Endothelial cell (in vitro differentiated cells): ENCODE measurements at regions not wholly inside any gene's neighbourhood (a gene's known extent, or its start where the extent isn't known, plus 50 kb on each side); places are given as distances from the start of the nearest gene placed in this dataset.

Experiments used
- DNase-seq: peaks from one replicate; pipeline ENCODE4 v3.0.0; 2021; ENCODE audit warnings: low spot score
- H3K27ac Mint-ChIP-seq: one replicate; pipeline ENCODE4 v1.8.0; 2021; ENCODE audit warnings: mixed read lengths, inconsistent platforms; ENCODE audit not compliant: unreplicated experiment
- H3K27me3 Mint-ChIP-seq: one replicate; pipeline ENCODE4 v1.8.0; 2021; ENCODE audit warnings: mild to moderate bottlenecking, moderate library complexity, mixed read lengths, inconsistent platforms; ENCODE audit not compliant: unreplicated experiment
- H3K36me3 Mint-ChIP-seq: one replicate; pipeline ENCODE4 v1.8.0; 2021; ENCODE audit warnings: mild to moderate bottlenecking, low read depth, mixed read lengths, inconsistent platforms; ENCODE audit not compliant: unreplicated experiment
- H3K4me1 Mint-ChIP-seq: one replicate; pipeline ENCODE4 v1.8.0; 2021; ENCODE audit warnings: mild to moderate bottlenecking, mixed read lengths, inconsistent platforms; ENCODE audit not compliant: unreplicated experiment
- H3K4me3 Mint-ChIP-seq: one replicate; pipeline ENCODE4 v1.8.0; 2021; ENCODE audit warnings: mild to moderate bottlenecking, mixed read lengths, inconsistent platforms; ENCODE audit not compliant: unreplicated experiment
- H3K9me3 Mint-ChIP-seq: one replicate; pipeline ENCODE4 v1.8.0; 2021; ENCODE audit warnings: mixed read lengths, inconsistent platforms; ENCODE audit not compliant: unreplicated experiment
- TF ChIP-seq, protein P1 (sequence below): fragments of 200-600 bp; sonication (generic); IDR thresholded peaks from one replicate; pipeline ENCODE4 v1.5.0; 2021; ENCODE audit warnings: antibody characterized with exemption; ENCODE audit not compliant: unreplicated experiment

DNA sequence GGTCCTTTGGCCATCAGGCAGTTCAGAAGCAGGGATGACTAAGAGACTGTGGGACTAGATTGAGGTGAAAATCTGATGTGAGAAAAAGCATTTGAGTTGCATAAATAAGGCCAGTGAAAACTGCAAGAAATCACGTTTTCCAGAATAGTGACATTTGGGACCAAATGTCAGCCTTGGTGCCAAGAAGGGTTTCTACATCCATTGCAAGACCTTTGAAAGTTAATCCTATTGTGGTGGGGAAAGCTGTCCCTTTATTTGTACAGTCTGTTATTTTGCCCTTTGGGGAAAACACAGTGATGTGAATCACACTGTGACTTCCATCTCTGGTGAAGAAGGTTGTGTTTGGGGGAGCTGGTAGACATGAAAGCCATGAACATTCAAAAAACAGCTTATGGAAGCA lies 153.5 kb upstream of the SIX2 start:
- DNase-seq = no peak
- Mint-ChIP-seq H3K4me1 (no peaks in the 10 kb centered on the region), H3K27ac (no peak overlapping the region), H3K27me3 (peaks cover 2% of the 10 kb centered on the region), H3K4me3 (no peak overlapping the region), H3K9me3 (no peaks in the 10 kb centered on the region), H3K36me3 (no peaks in the 10 kb centered on the region)
- TF ChIP-seq, protein P1, sequence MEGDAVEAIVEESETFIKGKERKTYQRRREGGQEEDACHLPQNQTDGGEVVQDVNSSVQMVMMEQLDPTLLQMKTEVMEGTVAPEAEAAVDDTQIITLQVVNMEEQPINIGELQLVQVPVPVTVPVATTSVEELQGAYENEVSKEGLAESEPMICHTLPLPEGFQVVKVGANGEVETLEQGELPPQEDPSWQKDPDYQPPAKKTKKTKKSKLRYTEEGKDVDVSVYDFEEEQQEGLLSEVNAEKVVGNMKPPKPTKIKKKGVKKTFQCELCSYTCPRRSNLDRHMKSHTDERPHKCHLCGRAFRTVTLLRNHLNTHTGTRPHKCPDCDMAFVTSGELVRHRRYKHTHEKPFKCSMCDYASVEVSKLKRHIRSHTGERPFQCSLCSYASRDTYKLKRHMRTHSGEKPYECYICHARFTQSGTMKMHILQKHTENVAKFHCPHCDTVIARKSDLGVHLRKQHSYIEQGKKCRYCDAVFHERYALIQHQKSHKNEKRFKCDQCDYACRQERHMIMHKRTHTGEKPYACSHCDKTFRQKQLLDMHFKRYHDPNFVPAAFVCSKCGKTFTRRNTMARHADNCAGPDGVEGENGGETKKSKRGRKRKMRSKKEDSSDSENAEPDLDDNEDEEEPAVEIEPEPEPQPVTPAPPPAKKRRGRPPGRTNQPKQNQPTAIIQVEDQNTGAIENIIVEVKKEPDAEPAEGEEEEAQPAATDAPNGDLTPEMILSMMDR = no peak

DNA sequence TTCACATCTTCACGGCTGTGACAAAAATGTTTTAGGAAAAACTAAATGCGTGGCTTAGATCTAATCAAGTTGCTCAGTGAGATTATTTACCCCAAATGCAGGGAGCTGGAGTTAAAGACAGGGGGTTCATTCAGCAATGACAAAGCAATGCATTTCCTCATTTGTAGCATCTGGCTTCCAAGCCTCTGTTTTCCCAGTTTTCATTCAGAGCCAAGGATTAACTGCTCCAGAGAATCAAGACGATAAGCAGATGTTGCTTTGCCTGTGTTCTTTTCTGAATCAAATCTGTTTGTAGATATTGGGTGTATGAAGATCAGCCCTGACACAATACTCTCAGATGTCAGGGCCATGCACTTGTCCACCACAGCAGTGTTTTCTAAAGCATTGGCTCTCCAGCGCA lies 147.4 kb upstream of the SIX2 start:
- Mint-ChIP-seq H3K27ac (no peak overlapping the region), H3K4me3 (no peak overlapping the region), H3K4me1 (no peaks in the 10 kb centered on the region), H3K9me3 (no peaks in the 10 kb centered on the region), H3K36me3 (no peaks in the 10 kb centered on the region), H3K27me3 (peaks cover 2% of the 10 kb centered on the region)
- DNase-seq = no peak
- TF ChIP-seq, protein P1 = no peak

DNA sequence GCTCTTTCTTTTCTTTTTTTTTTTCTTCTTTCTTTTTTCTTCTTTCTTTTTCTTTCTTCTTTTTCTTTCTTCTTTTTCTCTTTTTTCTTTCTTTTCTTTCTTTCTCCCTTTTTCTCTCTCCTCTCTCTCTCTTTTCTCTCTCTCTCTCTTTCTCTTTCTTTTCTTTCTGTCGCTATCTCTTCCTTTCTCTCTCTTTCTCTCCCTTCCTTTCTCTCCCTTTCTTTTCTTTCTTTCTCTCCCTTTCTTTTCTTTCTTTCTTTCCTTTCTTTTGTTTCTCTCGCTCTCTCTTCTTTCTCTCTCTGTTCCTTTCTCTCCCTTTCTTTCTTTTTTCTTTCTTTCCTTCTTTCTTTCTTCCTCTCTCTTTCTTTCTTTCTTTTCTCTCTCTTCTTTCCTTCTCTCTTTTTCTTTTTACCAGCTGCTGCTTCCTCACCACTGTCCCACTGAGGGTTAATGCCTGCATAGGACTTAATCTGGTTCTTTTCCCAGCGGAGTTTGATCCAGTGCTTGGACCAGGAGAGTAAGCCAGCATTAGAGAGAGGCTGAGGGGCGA lies 145.4 kb upstream of the SIX2 start:
- Mint-ChIP-seq H3K27ac (no peak overlapping the region), H3K4me3 (no peak overlapping the region), H3K9me3 (no peaks in the 10 kb centered on the region), H3K27me3 (peaks cover 2% of the 10 kb centered on the region), H3K36me3 (no peaks in the 10 kb centered on the region), H3K4me1 (no peaks in the 10 kb centered on the region)
- TF ChIP-seq, protein P1 = no peak
- no peak for DNase-seq

DNA sequence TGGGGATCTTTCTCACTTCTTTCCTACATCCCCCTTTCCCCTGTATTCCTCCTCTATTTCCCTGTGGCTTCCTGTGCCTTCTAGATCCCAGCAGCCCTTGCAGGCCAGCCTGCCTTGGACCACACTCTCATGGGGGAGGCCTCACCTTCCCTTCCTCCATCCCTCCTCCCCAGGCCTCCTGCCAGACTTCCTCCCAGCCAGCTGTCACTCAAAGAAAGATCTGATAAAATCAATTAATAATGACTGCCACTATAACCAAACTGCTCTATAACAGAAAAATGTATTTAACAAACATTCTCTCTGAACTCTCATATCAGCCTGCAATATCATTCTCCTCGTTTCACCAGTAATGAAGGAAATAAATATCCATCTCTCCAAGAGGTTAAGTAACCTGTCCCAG lies 144.9 kb upstream of the SIX2 start:
- Mint-ChIP-seq H3K27ac (no peak overlapping the region), H3K9me3 (no peaks in the 10 kb centered on the region), H3K4me1 (no peaks in the 10 kb centered on the region), H3K4me3 (no peak overlapping the region), H3K36me3 (no peaks in the 10 kb centered on the region), H3K27me3 (peaks cover 2% of the 10 kb centered on the region)
- DNase-seq = no peak
- TF ChIP-seq, protein P1 = no peak

DNA sequence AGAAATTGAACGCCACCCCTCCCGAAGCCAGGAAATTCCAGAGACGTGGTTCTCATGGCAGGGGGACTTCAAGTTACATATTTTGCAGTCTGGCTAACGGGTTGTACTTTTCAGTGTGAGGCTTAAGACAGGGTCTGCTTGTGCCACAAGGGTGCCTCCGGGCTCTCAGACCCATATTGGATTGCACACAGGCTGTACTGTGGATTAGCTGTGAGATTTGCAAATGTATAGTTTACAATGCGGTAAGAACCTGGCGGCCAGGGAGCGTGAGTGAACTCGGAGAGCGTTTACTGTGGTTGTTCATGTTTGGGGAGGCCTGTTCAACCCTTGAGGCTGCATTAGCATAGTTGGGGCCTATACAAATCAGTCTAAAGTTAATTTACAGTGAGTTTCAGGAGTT lies 143.9 kb upstream of the SIX2 start:
- H3K9me3 Mint-ChIP-seq = no peaks in the 10 kb centered on the region
- no peak overlapping the region for H3K4me3 Mint-ChIP-seq
- TF ChIP-seq, protein P1 = no peak

More for the DNA sequence above, 143.9 kb upstream of the SIX2 start:
- Mint-ChIP-seq H3K36me3 (no peaks in the 10 kb centered on the region), H3K4me1 (no peaks in the 10 kb centered on the region), H3K27me3 (peaks cover 2% of the 10 kb centered on the region), H3K27ac (no peak overlapping the region)
- DNase-seq = no peak
